HG03442 (cell line): ENCODE measurements at regions not wholly inside any gene's neighbourhood (a gene's known extent, or its start where the extent isn't known, plus 50 kb on each side); places are given as distances from the start of the nearest gene placed in this dataset.
A peak's percentile ranks its signal among the peaks of the same experiment; 100 is the strongest.
"Not testable (repeated sequence)": the region's sequence is repeated elsewhere in the genome, so short reads cannot be mapped to it uniquely, and the experiment has no call there.

Experiments used
- ATAC-seq: cut with Tn5 transposase; IDR thresholded peaks from one replicate; pipeline ENCODE4 v1.9.1; 2021; ENCODE audit warnings: mild to moderate bottlenecking, moderate library complexity; ENCODE audit not compliant: unreplicated experiment

- no peak for ATAC-seq
Measured at GRCh38 chr6:140504776-140505175, 1130.3 kb upstream of the CITED2 start.

DNA sequence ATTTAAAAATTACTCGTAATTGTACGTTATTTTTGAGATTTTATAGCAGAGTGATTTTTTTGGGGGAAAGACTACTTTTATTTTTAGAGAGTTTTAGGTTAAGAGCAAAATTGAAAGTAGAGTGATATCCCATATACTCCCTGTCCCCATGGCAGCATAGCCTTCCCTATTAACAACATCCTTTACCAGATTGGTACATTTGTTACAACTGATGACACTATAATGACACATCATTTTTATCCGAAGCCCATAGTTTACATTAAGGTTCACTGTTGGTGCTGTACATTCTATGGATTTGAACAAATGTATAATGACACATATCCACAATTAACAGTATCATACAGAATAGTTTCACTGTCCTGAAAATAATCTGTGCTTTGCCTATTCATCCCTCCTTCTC lies 1126.4 kb upstream of the CITED2 start:
- no peak for ATAC-seq

- ATAC-seq, result no peak
Measured at GRCh38 chr6:140499607-140500006, 1125.2 kb upstream of the CITED2 start.

DNA sequence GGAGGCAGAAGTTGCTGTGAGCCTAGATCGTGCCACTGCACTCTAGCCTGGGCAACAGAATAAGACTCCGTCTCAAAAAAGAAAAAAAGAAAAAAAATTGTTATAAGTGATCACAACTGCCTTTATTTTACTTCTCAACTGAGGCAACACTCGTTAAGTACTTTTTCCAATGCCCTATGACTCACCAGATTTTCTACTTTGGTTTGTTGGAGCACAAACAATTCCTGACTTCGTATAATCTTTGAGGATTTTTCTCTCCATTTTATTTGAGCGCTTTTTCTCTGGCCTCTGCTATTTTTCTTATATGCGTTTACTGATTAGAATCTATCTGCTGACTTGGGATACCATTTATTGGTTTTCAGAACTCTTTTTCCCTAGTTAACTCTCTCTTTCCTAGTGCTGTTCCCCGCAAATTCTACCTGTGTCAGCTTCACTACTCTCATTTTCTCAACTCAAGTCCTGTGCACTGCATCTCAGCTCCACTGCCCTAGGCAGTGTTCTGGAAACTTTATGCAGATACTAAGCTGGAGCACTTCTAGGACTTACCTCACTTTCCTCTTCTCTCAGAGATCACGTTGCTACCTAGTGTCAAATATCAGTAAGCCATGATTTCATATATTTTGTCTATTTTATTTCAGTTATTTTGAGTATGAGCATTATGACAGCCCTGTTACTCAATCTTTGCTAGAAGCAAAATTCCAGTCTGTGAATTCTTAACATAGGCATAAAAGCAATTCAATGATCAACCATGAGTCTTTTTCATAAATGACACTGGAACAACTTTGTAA lies 1120.1 kb upstream of the CITED2 start:
- no peak for ATAC-seq

GRCh38 chr6:140493470-140493869 lies 1119.0 kb upstream of the CITED2 start:
- not testable (repeated sequence) for ATAC-seq

DNA sequence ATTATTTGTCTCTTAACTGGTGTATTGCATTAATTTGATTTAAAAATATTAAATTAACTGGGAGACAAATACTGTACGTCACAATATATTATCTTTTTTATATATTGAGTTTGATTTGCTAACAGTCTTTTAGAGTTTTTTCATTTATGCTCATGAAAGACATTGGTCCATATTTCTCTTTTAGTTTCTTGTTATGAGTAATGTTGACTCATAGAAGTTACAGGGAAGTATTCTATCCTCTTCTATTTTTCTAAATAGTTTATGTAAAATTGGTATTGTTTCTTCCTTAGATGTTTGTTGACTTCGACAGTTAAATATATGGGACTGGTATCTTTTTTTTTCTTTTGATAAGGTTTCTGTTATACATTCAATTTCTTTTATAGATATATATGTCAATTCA lies 1115.6 kb upstream of the CITED2 start:
- ATAC-seq, result no peak

- ATAC-seq, result no peak
Measured at GRCh38 chr6:140487586-140487985, 1113.1 kb upstream of the CITED2 start.

DNA sequence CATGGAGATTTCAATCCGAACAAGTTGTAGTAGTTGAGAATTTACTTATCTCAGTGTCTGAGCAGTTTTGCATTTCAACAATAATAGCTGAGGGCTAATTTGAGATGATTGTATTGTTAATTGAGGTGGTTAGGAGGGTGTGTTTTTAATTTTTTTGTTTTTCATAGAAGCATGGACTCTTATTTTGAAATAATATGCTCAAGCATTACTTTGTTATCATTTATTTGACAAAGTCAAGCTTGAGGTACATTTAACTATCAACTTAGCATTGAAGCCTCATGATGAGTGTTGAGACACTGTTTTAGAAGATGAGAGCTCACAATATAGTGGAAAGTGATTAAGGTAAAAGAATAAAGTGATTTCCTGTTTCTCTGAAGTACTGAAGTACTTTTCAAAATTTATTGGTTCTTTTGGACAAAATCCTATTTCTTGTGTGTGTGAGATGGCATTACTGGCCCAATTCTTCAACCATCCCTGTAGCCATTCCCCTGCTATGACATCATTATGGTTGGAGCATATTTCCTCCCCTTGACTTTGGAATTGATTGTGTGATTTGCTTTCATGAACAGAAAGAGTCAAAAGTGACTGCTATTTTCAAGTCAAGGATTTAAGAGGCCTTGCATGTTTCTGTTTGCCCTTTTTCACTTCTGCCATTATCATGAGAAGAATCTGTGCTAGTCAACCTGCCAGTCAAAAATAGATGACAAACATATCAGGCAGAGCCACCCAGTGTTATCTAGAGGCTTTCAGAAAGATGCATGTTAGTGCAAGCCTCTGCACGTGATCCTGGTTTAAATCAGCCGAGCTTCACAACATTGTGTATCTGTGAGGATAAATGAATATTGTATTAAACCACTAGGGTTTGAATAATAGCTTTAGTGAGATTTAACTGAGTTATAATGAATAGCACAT lies 1112.3 kb upstream of the CITED2 start:
- no peak for ATAC-seq

- ATAC-seq, result peak; percentile 64
Measured at GRCh38 chr6:140485740-140486449, 1111.4 kb upstream of the CITED2 start.

DNA sequence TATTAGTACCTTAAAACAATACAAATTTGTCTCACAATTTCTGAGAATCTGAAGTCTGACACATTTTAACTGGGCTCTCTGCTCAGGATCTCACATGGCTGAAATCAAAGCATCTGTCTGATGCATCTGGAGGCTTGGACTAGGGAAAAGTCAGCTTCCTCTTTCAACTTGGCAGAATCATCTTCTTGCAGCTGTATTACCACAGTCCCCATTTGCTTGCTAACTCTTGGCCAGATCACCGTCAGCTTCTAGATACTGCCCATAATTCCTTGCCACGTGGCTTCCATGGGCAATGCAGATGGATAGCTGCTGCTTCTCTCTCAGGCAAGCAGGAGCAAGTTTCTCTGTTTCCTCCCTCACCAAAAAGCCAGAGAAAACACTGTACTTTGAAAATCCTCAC lies 1106.4 kb upstream of the CITED2 start:
- ATAC-seq, result no peak

DNA sequence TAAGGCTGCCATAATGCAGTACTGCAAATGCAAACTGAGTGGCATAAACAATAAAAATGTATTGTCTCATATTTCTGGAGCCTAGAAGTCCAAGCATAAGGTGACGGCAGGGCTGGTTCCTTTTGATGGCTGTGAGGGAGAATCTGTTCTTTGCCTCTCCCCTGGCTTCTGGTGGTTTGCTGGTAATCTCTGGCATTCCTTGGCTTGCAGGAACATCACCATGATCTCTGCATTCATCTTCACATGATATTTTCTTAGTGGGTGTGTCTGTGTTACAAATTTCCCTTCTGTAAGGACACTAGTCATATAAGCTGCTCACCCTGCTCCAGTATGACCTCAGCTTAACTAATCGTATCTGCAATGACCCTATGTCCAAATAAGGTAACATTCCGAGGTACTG lies 1104.2 kb upstream of the CITED2 start:
- no peak for ATAC-seq

DNA sequence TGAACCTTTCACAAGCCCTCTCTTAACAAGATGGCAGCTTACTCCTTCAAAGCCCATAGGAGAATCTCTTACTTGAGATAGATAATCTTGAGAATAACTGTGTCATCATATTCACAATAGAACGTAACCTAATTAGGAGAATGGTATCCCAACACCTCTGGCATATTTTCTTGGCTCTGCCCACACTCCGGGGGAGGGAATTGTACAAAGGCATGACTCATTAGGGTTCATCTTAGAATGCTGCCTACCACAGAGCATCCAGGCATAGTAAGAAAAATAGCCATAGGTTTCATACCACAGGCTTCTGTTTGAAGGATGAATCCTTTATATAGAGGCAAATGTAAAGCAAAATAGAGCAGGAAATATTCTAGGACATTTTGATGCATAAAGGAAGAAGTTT lies 1100.6 kb upstream of the CITED2 start:
- ATAC-seq, result no peak

DNA sequence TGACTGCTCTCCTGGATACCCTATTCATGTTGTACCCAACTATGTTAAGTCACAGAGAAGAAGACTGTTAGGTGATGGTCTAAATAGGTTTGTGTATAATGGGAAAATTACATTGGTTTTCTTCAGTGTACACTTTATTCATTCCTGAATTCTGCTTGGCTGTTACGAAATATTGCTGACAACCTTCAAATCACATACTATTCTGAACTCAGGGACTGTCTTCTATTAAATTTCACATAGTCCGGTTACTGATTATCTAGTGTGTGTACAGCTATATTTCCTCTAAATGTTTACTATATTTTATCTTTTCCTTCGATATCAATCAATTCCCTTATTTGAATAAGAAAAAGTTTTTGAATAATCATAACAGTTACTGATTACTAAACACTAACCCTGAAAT lies 1090.3 kb upstream of the CITED2 start:
- no peak for ATAC-seq

DNA sequence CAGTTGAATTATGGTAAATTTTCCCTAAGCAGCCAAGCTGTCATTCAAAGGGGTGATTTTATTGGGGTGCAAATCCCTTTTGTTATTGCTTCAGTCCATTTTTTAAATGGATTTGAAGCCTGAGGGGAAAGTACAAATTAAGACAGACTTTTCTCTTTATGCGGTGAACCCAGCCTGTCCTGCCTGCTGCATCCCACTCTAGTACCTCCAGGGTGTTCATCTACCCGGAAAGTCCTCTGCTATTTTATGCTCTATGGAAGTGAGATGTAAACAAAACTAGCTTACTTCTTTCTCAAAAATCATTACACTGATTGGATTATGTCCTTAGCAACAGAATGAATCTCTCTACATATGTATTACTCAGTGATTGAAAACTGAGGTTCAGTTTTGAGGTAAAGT lies 1088.9 kb upstream of the CITED2 start:
- no peak for ATAC-seq

DNA sequence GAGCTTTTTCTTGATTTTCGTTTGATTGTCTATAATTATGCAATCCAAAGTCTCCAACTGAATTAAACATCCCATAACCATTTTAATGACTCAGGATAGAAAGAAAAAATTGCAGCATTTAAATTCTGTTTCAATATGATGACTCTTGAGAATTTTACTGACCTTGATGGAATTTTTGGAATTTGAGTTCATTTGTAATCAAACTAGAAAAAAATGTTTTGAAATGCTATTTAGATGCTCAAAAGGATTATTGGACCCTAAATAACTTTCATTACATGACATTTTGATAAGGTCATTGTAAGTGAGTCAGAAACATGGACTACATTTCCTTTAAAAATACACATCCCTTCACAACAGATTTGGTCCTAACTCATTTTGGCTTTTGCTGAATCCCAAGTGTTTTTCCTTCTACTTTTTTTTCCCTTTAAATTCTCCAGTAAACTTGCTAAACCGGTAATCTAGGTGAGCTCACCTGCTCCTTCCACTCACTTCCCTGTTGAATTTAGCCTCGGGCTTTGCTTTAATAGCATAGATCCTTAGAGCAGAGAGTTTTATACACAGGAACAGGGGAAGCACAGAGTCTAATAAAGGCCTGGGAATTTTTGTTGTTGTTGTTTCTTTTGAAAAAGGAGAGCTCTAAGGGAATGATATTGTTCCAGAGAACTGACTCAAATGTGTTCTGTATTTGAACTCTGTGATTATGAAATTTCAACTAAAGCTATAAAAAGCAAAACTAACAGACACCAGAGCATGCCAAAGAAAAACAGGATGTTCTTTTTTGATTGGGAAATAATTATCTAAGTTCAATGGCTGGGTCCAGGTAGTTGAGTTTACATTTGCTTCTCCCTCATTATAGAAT lies 1088.2 kb upstream of the CITED2 start:
- ATAC-seq, result no peak

DNA sequence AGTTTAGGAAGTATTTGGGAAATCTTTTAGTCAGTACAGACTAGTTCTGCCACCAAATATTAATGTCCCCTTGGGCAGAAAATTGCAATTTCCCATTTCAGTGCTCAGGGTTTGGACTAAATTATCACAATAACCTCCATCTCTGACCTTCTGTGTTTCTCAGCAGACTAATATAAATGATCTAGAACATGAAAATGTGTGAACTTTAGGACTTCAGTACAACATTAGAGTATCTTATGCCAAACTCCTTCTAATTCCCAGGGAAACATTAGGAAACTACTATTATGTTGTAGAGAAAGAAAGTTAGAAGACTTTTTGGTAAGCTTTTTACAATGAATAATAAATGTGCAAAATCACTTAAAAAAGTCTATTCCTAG lies 1087.6 kb upstream of the CITED2 start:
- ATAC-seq, result no peak

DNA sequence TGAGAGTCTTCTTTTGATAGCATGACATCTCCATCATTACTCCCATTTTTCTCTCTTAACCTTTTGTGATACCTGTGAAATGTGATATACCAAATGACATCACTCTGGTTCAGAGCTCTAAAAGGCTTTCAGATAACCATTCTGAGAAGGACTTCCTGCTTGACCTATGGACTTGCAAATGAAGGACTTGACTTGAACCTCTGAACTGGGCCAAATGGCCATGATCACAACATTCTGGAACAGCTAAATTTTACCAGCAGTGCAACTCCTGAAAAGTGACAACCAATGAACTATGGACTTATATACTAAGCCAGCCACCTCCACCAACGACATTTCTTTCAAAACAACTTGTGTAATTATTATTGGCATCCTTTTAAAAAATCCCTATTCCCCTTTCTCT lies 1085.8 kb upstream of the CITED2 start:
- ATAC-seq, result no peak

DNA sequence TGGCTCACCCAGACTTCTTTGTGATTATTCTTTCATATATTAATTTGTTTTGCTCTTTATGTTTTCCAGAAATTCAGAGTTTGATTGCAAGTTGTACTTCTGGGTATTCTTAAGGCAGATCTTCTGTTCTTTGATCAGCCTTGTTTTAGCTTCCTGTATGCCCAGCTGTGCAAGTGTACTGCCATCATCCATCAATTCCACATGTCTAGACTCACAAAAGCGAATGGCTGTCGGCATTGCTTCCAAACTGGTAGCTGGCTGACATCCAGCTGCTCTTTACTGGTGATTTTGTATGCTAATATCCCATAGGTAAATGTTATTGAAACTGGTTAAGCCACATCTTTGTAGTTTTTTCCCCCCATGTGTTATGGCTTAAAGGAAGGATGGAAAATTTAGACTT lies 1084.8 kb upstream of the CITED2 start:
- no peak for ATAC-seq

- no peak for ATAC-seq
Measured at GRCh38 chr6:140446241-140446640, 1071.8 kb upstream of the CITED2 start.

DNA sequence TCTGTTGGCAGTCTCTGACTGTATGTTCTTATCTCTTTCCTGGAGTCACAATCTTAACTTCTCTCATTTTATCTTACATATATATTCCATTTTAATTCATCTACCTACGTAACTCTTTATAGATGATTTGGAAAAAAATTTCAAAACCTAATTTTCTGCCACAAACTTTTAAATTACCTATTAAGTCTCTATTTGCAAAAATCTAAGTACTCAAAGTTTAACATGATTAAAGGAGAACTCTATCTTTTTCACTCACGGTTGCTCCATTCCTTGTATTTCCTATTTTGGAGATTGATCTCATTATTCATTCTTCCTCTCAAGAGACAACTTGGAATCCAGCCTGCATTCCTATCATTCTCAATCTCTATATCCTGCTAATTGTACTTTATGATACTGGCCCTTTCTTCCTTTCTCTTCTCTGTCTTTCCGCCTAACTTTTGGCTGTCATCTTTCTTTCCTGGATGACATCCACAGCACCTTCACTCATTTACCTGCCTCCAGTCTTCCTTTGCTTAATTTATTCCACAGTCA lies 1071.1 kb upstream of the CITED2 start:
- no peak for ATAC-seq
